ENCODE measurements at regions not wholly inside any gene's neighbourhood (a gene's known extent, or its start where the extent isn't known, plus 50 kb on each side); places are given as distances from the start of the nearest gene placed in this dataset.

DNA sequence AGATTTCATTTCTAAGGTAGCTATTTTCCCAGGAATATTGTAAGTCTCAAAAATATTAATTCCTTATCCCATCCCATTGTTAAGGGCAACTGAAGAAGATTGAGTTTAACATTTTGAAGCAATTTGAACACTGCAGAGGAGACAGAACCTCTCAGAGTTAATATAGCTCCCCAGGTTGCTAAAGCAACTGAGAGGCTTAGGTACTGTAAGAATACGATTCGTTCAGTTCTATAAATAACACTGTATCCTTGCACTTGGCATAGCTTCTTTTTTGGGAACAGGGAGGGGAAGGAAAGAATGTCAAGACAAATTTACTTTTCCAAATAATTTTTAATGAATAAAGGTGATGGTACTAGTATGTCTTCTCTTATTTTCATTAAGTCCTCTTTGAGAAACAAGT is 658.4 kb upstream of the CELF2 start:
- no peak for TF ChIP-seq CTCF (IDR thresholded peaks at IDR 0.05; ENCODE audit: extremely low read depth, insufficient read depth, missing control alignments)
- in situ Hi-C loops (cut with MboI; ENCODE audit: low pct_unique_long_range_greater_than_20kb, low sequenced_read_pairs, unreplicated experiment) = no loop called here
- no peak for DNase-seq (ENCODE audit: low spot score)

- no peak for DNase-seq (ENCODE audit: low spot score)
- in situ Hi-C loops (cut with MboI; ENCODE audit: low pct_unique_long_range_greater_than_20kb, low sequenced_read_pairs, unreplicated experiment) = no loop called here
- no peak for TF ChIP-seq CTCF (IDR thresholded peaks at IDR 0.05; ENCODE audit: extremely low read depth, insufficient read depth, missing control alignments)
These were observed 656.3 kb upstream of the CELF2 start for GRCh38 chr10:10361301-10361885.

DNA sequence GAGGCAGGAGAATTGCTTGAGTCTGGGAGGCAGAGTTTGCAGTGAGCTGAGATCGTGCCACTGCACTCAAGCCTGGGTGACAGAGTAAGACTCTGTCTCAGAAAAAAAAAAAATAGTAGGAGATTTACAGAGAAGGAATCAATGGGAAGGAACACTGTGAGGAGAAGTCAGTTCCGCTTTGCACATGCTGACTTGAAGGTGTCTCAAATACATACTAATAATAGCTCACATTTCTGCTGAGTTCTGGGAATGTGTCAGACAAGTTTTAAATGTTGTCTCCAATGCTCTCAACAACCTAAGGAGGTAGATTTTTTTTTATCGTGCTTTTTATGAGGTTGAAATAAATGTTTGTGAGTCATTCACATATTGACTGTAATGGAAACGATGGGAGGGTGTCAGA is 654.9 kb upstream of the CELF2 start:
- TF ChIP-seq CTCF (IDR thresholded peaks at IDR 0.05; ENCODE audit: extremely low read depth, insufficient read depth, missing control alignments) = no peak
- in situ Hi-C loops (cut with MboI; ENCODE audit: low pct_unique_long_range_greater_than_20kb, low sequenced_read_pairs, unreplicated experiment) = no loop called here
- DNase-seq (ENCODE audit: low spot score) = no peak

GRCh38 chr10:10363217-10363616 is 654.5 kb upstream of the CELF2 start:
- in situ Hi-C loops (cut with MboI; ENCODE audit: low pct_unique_long_range_greater_than_20kb, low sequenced_read_pairs, unreplicated experiment) = no loop called here
- TF ChIP-seq CTCF (IDR thresholded peaks at IDR 0.05; ENCODE audit: extremely low read depth, insufficient read depth, missing control alignments) = no peak
- no peak for DNase-seq (ENCODE audit: low spot score)

- in situ Hi-C loops (cut with MboI; ENCODE audit: low pct_unique_long_range_greater_than_20kb, low sequenced_read_pairs, unreplicated experiment) = no loop called here
- TF ChIP-seq CTCF (IDR thresholded peaks at IDR 0.05; ENCODE audit: extremely low read depth, insufficient read depth, missing control alignments) = no peak
- no peak for DNase-seq (ENCODE audit: low spot score)
These were observed 652.8 kb upstream of the CELF2 start for GRCh38 chr10:10364902-10365301.

DNA sequence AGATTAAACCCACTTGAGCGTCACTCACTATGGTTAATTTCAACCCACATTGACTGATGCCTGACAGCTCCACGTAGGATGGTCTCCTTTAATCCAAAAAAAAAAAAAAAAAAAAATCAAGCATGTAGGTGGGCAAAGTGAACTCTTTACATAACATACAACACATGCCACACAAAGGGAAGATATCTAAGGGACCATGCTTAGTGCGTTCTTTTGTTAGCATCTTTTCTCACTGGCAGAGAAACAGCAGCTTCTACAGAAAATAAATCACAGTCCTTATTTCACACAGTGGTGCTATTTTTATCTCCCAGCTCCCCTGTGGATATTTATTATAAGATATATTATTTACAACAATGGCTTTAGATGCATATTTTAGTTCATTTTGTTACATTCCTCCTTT is 652.0 kb upstream of the CELF2 start:
- in situ Hi-C loops (cut with MboI; ENCODE audit: low pct_unique_long_range_greater_than_20kb, low sequenced_read_pairs, unreplicated experiment) = no loop called here
- no peak for DNase-seq (ENCODE audit: low spot score)
- TF ChIP-seq CTCF (IDR thresholded peaks at IDR 0.05; ENCODE audit: extremely low read depth, insufficient read depth, missing control alignments) = no peak

DNA sequence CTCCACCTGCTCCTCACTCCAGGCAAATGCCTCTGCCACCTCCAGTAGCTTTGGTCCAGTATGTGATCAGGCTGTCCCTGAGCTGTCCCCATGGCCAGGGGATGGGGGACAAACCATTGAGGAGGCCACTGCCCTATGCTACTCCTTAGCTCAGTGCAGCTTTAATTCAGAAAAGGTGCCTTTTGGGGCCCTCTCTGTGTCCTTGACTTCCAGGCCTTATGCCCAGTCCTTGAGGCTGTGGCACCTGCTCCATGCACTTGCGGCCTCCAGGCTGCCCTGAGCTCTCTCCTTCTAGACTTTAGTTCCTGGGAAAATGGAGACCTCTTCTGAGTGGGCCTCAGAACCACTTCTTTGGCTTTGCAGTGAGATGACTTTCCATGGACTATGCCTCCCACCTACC is 650.8 kb upstream of the CELF2 start:
- in situ Hi-C loops (cut with MboI; ENCODE audit: low pct_unique_long_range_greater_than_20kb, low sequenced_read_pairs, unreplicated experiment) = no loop called here
- DNase-seq (ENCODE audit: low spot score) = no peak

More for the DNA sequence above, 650.8 kb upstream of the CELF2 start:
- no peak for TF ChIP-seq CTCF (IDR thresholded peaks at IDR 0.05; ENCODE audit: extremely low read depth, insufficient read depth, missing control alignments)

All from GM13977 (cell line).